Endothelial cell of umbilical vein (primary cell): ENCODE measurements at regions not wholly inside any gene's neighbourhood (a gene's known extent, or its start where the extent isn't known, plus 50 kb on each side); places are given as distances from the start of the nearest gene placed in this dataset.

ENCODE experiments used
- BruUV-seq: library from RNA; stranded (reverse); fragments of 400-500 nt; replicated peaks from 2 replicates; lab custom pipeline; 2021; lab: Mats Ljungman, UMichigan
- CTCF ChIA-PET: fragments of 300-600, 350-600 bp; sonication (Branson Sonifier 250); formaldehyde crosslinking; loops from one replicate; lab custom pipeline; 2021; ENCODE audit warnings: antibody characterized with exemption, inconsistent platforms; lab: Charles Lee
- POLR2A ChIA-PET: fragments of 300-600, 350-600 bp; sonication (Branson Sonifier 250); formaldehyde crosslinking; loops from one replicate; lab custom pipeline; 2021; ENCODE audit warnings: antibody characterized with exemption, inconsistent platforms; lab: Charles Lee
- DNase-seq: peaks from one replicate; pipeline ENCODE4 v3.0.0-alpha.2; 2011; ENCODE audit warnings: low read depth, low spot score
- FAIRE-seq: peaks from 2 replicates; lab custom pipeline; 2011; peaks lifted over from hg19 to GRCh38; lab: Jason Lieb, UNC
- H2AFZ ChIP-seq: 2 replicates; pipeline ENCODE4 v1.6.0; 2012; ENCODE audit warnings: low read depth, low read length, control low read depth, inconsistent platforms
- H3K27ac ChIP-seq: 2 replicates; pipeline ENCODE4 v1.5.1; 2011; ENCODE audit warnings: low read depth, mild to moderate bottlenecking, control low read depth, low read length, moderate library complexity; ENCODE audit not compliant: insufficient read depth
- H3K27me3 ChIP-seq, 2 experiments: 2 replicates each; pipeline versions ENCODE4 v1.6.0 to v1.6.1; 2011; ENCODE audit warnings: low read length in 2 of 2, mixed read lengths in 1 of 2; ENCODE audit not compliant: control insufficient read depth in 2 of 2, insufficient read depth in 2 of 2
- H3K36me3 ChIP-seq, 2 experiments: 2 replicates in 1 of 2; 3 replicates in 1 of 2; pipeline ENCODE4 v1.5.1; 2011; ENCODE audit warnings: low read length in 2 of 2, mild to moderate bottlenecking in 1 of 2, moderate library complexity in 1 of 2; ENCODE audit not compliant: control insufficient read depth in 2 of 2, insufficient read depth in 2 of 2; ENCODE audit errors: extremely low read depth in 1 of 2
- H3K4me1 ChIP-seq: 3 replicates; pipeline ENCODE4 v1.5.1; 2011; ENCODE audit warnings: mild to moderate bottlenecking, low read length; ENCODE audit not compliant: control insufficient read depth, insufficient read depth; ENCODE audit errors: extremely low read depth
- H3K4me2 ChIP-seq: 2 replicates; pipeline ENCODE4 v1.6.1; 2011; ENCODE audit warnings: low read length, control low read depth, mixed read lengths; ENCODE audit not compliant: insufficient read depth
- H3K4me3 ChIP-seq, 3 experiments: fragments of 200-600 bp in 1 of 3; sonication (generic), shearing (Covaris generic) in 1 of 3; replicated peaks in 1 of 3; 2 replicates each; pipeline ENCODE4 v1.5.1; 2011 to 2016; ENCODE audit warnings: control low read depth in 3 of 3, low read length in 3 of 3, mild to moderate bottlenecking in 2 of 3, inconsistent platforms in 1 of 3, low read depth in 1 of 3, moderate library complexity in 1 of 3; ENCODE audit not compliant: insufficient read depth in 1 of 3
- H3K79me2 ChIP-seq: 2 replicates; pipeline ENCODE4 v1.6.0; 2012; ENCODE audit warnings: low read length, inconsistent platforms; ENCODE audit not compliant: control insufficient read depth, insufficient read depth
- H3K9ac ChIP-seq: replicated peaks from 2 replicates; pipeline ENCODE3; 2011; ENCODE audit warnings: low read length, control low read depth; ENCODE audit not compliant: insufficient read depth; ENCODE audit errors: extremely low read depth
- H3K9me1 ChIP-seq: replicated peaks from 3 replicates; pipeline ENCODE4 v1.6.0; 2011; ENCODE audit warnings: mild to moderate bottlenecking, low read length; ENCODE audit not compliant: control insufficient read depth, insufficient read depth; ENCODE audit errors: extremely low read depth
- H3K9me3 ChIP-seq: replicated peaks from 2 replicates; pipeline ENCODE4 v1.5.1; 2012; ENCODE audit warnings: low read length, inconsistent platforms; ENCODE audit not compliant: control insufficient read depth, insufficient read depth
- H4K20me1 ChIP-seq: replicated peaks from 2 replicates; pipeline ENCODE3; 2011; ENCODE audit warnings: mild to moderate bottlenecking, low read length; ENCODE audit not compliant: control insufficient read depth, insufficient read depth; ENCODE audit errors: extremely low read depth
- CTCF ChIP-seq, 2 donors: IDR thresholded peaks; 1 replicate in 1 of 2; 2 replicates in 1 of 2; pipeline ENCODE4 v1.5.1; 2011; ENCODE audit warnings: low read length in 2 of 2, mild to moderate bottlenecking in 2 of 2, moderate library complexity in 2 of 2, control low read depth in 1 of 2, inconsistent platforms in 1 of 2, low read depth in 1 of 2; ENCODE audit not compliant: insufficient read depth in 1 of 2; ENCODE audit errors: extremely low read depth in 1 of 2
- EZH2 ChIP-seq: IDR thresholded peaks from 2 replicates; pipeline ENCODE4 v1.6.1; 2012; ENCODE audit warnings: borderline replicate concordance, low read depth, mild to moderate bottlenecking, moderate library complexity, low read length, inconsistent platforms; ENCODE audit not compliant: severe bottlenecking
- FOS ChIP-seq: IDR thresholded peaks from 2 replicates; pipeline ENCODE4 v1.6.1; 2011; ENCODE audit warnings: mild to moderate bottlenecking, low read length, moderate library complexity, borderline replicate concordance; ENCODE audit not compliant: insufficient read depth
- GATA2 ChIP-seq: IDR thresholded peaks from 2 replicates; pipeline ENCODE4 v1.7.0; 2011; ENCODE audit warnings: low read depth, mild to moderate bottlenecking, moderate library complexity, mixed read lengths, low read length; ENCODE audit not compliant: insufficient read length, insufficient read depth
- JUN ChIP-seq: IDR thresholded peaks from 2 replicates; pipeline ENCODE4 v1.6.1; 2011; ENCODE audit warnings: borderline replicate concordance, low read depth; ENCODE audit not compliant: insufficient read length, insufficient read depth
- MAX ChIP-seq: IDR thresholded peaks from 2 replicates; pipeline ENCODE4 v1.6.1; 2011; ENCODE audit not compliant: insufficient read depth, insufficient read length
- MYC ChIP-seq: IDR thresholded peaks from one replicate; pipeline ENCODE4 v1.6.1; 2011; ENCODE audit warnings: mild to moderate bottlenecking, low read depth, low read length
- POLR2A ChIP-seq: IDR thresholded peaks from 2 replicates; pipeline ENCODE4 v1.6.1; 2012; ENCODE audit warnings: low read depth, mild to moderate bottlenecking, control low read depth, low read length
- POLR2AphosphoS5 ChIP-seq: IDR thresholded peaks from 2 replicates; pipeline ENCODE4 v1.6.1; 2012; ENCODE audit warnings: low read depth, mild to moderate bottlenecking, control low read depth, low read length, moderate library complexity; ENCODE audit not compliant: insufficient read depth
- dilution Hi-C: fragments of 300-500 bp; cut with MboI; formaldehyde crosslinking; loops from one replicate; pipeline ENCODE4 v1.15.0; 2019; ENCODE audit warnings: low sequenced_read_pairs; ENCODE audit not compliant: extremely low pct_ligation_motif_present
- intact Hi-C: fragments of 100-400 bp; cut with micrococcal nuclease; formaldehyde crosslinking; loops from one replicate; pipeline ENCODE4 v1.10.0; 2022

- H3K9me1 ChIP-seq, result no peaks in the 10 kb centered on the region
- peaks cover 2% of the 10 kb centered on the region for H3K9me3 ChIP-seq
- POLR2A ChIA-PET, result no interaction called here
- intact Hi-C loops, result no loop called here
- H3K4me2 ChIP-seq, result no peak overlapping the region
- FAIRE-seq (no peak), DNase-seq (no peak)
- no peaks in the 10 kb centered on the region for H3K4me1 ChIP-seq
- H2AFZ ChIP-seq, result no peak overlapping the region
- TF ChIP-seq CTCF (IDR thresholded peaks at IDR 0.05; ENCODE audit: extremely low read depth in 1 of 2, insufficient read depth in 1 of 2, low read depth in 1 of 2, low read length in 2 of 2) (no peak), GATA2 (no peak), POLR2A (no peak), MYC (no peak), JUN (no peak), EZH2 (no peak), MAX (no peak), POLR2AphosphoS5 (no peak), FOS (no peak)
- no peak overlapping the region for H3K4me3 ChIP-seq
- H3K79me2 ChIP-seq, result no peaks in the 10 kb centered on the region
- no peaks in the 10 kb centered on the region for H3K36me3 ChIP-seq
- H3K27me3 ChIP-seq, result no peaks in the 10 kb centered on the region
- dilution Hi-C loops, result no loop called here
- BruUV-seq, result no TSS peak
- H4K20me1 ChIP-seq, result no peaks in the 10 kb centered on the region
- no peak overlapping the region for H3K27ac ChIP-seq
- CTCF ChIA-PET, result no interaction called here
- no peak overlapping the region for H3K9ac ChIP-seq
These were observed 1103.5 kb downstream of the STIM2 start for GRCh38 chr4:27964095-27964494.
